Liver (tissue), 8 donors: ENCODE measurements at regions not wholly inside any gene's neighbourhood (a gene's known extent, or its start where the extent isn't known, plus 50 kb on each side); places are given as distances from the start of the nearest gene placed in this dataset.

Experiments used
- DNase-seq: peaks from one replicate; pipeline ENCODE4 v3.0.0-alpha.2; 2017; ENCODE audit warnings: low spot score
- H3K27ac ChIP-seq, 2 donors: one replicate each; pipeline ENCODE4 v1.7.0; 2013; ENCODE audit warnings: inconsistent platforms in 2 of 2, low read length in 2 of 2, control low read depth in 1 of 2, low read depth in 1 of 2, mild to moderate bottlenecking in 1 of 2
- H3K27me3 ChIP-seq, 4 donors: one replicate each; pipeline versions ENCODE4 v1.6.1 to v1.7.0; 2013; ENCODE audit warnings: low read length in 3 of 4, inconsistent platforms in 1 of 4, mild to moderate bottlenecking in 1 of 4, moderate library complexity in 1 of 4; ENCODE audit not compliant: control insufficient read depth in 4 of 4, insufficient read depth in 4 of 4
- H3K36me3 ChIP-seq, 4 donors: one replicate each; pipeline versions ENCODE4 v1.6.1 to v1.7.0; 2013; ENCODE audit warnings: low read length in 3 of 4, mild to moderate bottlenecking in 3 of 4, low read depth in 1 of 4, moderate library complexity in 1 of 4; ENCODE audit not compliant: control insufficient read depth in 4 of 4, insufficient read depth in 3 of 4
- H3K4me1 ChIP-seq, 4 donors: one replicate each; pipeline versions ENCODE4 v1.6.1 to v1.7.0; 2013; ENCODE audit warnings: low read length in 3 of 4, mild to moderate bottlenecking in 3 of 4, moderate library complexity in 1 of 4; ENCODE audit not compliant: control insufficient read depth in 4 of 4, insufficient read depth in 4 of 4
- H3K4me3 ChIP-seq, 3 donors: one replicate each; pipeline versions ENCODE4 v1.6.1 to v1.7.0; 2013; ENCODE audit warnings: low read length in 3 of 3, control low read depth in 1 of 3, low read depth in 1 of 3, mild to moderate bottlenecking in 1 of 3
- H3K9ac ChIP-seq, 2 donors: one replicate each; pipeline ENCODE4 v1.7.0; 2013; ENCODE audit warnings: low read length in 2 of 2, mild to moderate bottlenecking in 2 of 2, moderate library complexity in 2 of 2, control low read depth in 1 of 2, low read depth in 1 of 2
- H3K9me3 ChIP-seq, 4 donors: one replicate each; pipeline versions ENCODE4 v1.6.1 to v1.7.0; 2013; ENCODE audit warnings: low read length in 3 of 4; ENCODE audit not compliant: control insufficient read depth in 4 of 4
- ATF3 ChIP-seq: IDR thresholded peaks from 2 replicates; pipeline ENCODE4 v1.6.1; 2016; ENCODE audit warnings: antibody characterized with exemption
- CTCF ChIP-seq: fragments of 150-350 bp; IDR thresholded peaks from 2 replicates; pipeline ENCODE4 v1.5.1; 2017; ENCODE audit warnings: improper control_type of control experiment, low read depth, low read length; ENCODE audit not compliant: missing input control
- EGR1 ChIP-seq, 2 donors: IDR thresholded peaks; 2 replicates each; pipeline ENCODE4 v1.6.1; 2016 to 2018; ENCODE audit warnings: antibody characterized with exemption in 2 of 2, low read depth in 2 of 2
- FOXA1 ChIP-seq: IDR thresholded peaks from 2 replicates; pipeline ENCODE4 v1.6.1; 2016; ENCODE audit warnings: antibody characterized with exemption
- FOXA2 ChIP-seq: IDR thresholded peaks from 2 replicates; pipeline ENCODE4 v1.6.1; 2016; ENCODE audit warnings: antibody characterized with exemption
- GABPA ChIP-seq, 2 donors: IDR thresholded peaks in 1 of 2; conservative IDR thresholded peaks in 1 of 2; 2 replicates each; pipeline ENCODE4 v1.6.1; 2016; ENCODE audit warnings: antibody characterized with exemption in 2 of 2, mild to moderate bottlenecking in 1 of 2, moderate library complexity in 1 of 2
- HNF4A ChIP-seq, 2 donors: conservative IDR thresholded peaks; 2 replicates each; pipeline ENCODE4 v1.6.1; 2016; ENCODE audit warnings: antibody characterized with exemption in 2 of 2, mild to moderate bottlenecking in 2 of 2
- HNF4G ChIP-seq: IDR thresholded peaks from 2 replicates; pipeline ENCODE4 v1.6.1; 2016; ENCODE audit warnings: antibody characterized with exemption
- JUND ChIP-seq, 2 donors: IDR thresholded peaks; 2 replicates each; pipeline ENCODE4 v1.6.1; 2016; ENCODE audit warnings: antibody characterized with exemption in 2 of 2
- MAX ChIP-seq: IDR thresholded peaks from 2 replicates; pipeline ENCODE4 v1.6.1; 2016; ENCODE audit warnings: antibody characterized with exemption
- NR2F2 ChIP-seq: IDR thresholded peaks from 2 replicates; pipeline ENCODE4 v1.6.1; 2016; ENCODE audit warnings: antibody characterized with exemption
- RAD21 ChIP-seq, 2 donors: IDR thresholded peaks; 2 replicates each; pipeline ENCODE4 v1.6.1; 2016; ENCODE audit warnings: antibody characterized with exemption in 2 of 2, mild to moderate bottlenecking in 2 of 2
- RXRA ChIP-seq, 2 donors: IDR thresholded peaks; 2 replicates each; pipeline ENCODE4 v1.6.1; 2017 to 2018; ENCODE audit warnings: antibody characterized with exemption in 2 of 2, mild to moderate bottlenecking in 1 of 2
- SP1 ChIP-seq: IDR thresholded peaks from 2 replicates; pipeline ENCODE4 v1.6.1; 2018; ENCODE audit warnings: antibody characterized with exemption, mild to moderate bottlenecking
- TAF1 ChIP-seq: conservative IDR thresholded peaks from 2 replicates; pipeline ENCODE4 v1.6.1; 2016; ENCODE audit warnings: antibody characterized with exemption, mild to moderate bottlenecking
- YY1 ChIP-seq: IDR thresholded peaks from 2 replicates; pipeline ENCODE4 v1.6.1; 2016; ENCODE audit warnings: antibody characterized with exemption, mild to moderate bottlenecking
- ZBTB33 ChIP-seq: IDR thresholded peaks from 2 replicates; pipeline ENCODE4 v1.6.1; 2016; ENCODE audit warnings: antibody characterized with exemption
- WGBS: extraction: QIAGEN DNeasy Blood & Tissue Kit; methylation state at CpG from one replicate; pipeline ENCODE4 v1.1.7; 2013; 5-methylcytosine and 5-hydroxymethylcytosine counted together
- TF ChIP-seq, protein P1 (sequence below): IDR thresholded peaks from 2 replicates; pipeline ENCODE4 v1.6.1; 2016; ENCODE audit warnings: antibody characterized with exemption, mild to moderate bottlenecking
- donor health status: healthy.
- donor health status: healthy.
- donor health status: healthy.
- donor health status: healthy.
- donor health status: healthy.

DNA sequence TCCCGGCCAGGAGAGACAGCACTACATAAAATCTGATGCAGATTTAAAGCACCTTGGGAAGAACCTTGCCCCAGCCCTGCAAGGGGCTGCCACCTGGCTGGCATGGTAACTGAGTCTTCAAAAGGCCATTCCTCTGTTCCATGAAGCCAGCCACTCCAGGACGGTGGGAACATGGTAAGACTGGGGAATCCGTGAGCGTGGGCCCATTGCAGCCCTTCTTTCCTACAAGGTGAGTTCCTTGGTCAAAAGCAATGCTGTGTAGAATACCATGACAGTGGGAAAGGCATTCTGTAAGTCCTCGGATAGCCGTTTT, 121.3 kb downstream of the SOX1 start (continued):
- no peak for TF ChIP-seq ATF3

DNA sequence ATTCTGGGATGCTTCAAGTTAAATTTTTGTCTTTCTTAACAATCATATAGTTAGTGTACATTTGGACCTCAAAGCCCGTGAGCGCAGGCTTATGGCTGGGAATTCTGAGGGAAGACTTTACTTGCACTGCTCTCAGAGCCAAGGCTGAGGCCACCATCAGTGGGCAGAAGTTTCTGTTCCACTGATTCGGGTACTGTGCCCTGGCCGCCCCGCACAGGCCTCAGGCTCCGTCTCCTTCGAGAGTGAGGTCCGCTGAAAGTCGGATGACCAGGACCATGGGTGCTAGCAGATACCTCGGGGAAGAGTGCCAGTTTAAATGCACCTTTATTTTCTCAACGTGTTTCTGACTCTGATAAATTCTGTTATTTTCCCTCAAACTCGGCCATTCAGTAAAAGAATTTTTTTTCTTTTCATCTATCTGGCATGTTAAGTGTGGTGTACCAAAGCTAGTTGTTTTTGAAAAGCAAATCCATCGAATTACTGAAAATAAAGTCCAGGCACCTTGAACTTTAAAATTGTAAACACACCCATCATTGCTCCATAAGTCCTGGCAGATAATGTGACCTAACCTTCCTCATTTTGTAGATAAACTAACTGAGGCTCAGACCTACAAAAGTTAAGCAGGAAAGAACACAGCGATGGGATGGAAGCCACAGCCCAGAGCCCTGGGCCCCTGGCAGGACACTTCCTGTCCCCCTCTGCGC, 126.7 kb downstream of the SOX1 start:
- peak overlapping the region in 2 of 3 donors; percentile 1 to 33 for H3K4me3 ChIP-seq
- H3K36me3 ChIP-seq: no peaks in the 10 kb centered on the region
- no peak overlapping the region for H3K9ac ChIP-seq
- WGBS: 47% methylated on average over 15 of the region's 15 CpGs
- peak overlapping the region; percentile 71 to 81 for H3K27ac ChIP-seq
- peaks cover 0 to 4% (median 2%) of the 10 kb centered on the region in 4 donors for H3K9me3 ChIP-seq
- H3K4me1 ChIP-seq: peaks cover 0 to 11% (median 4%) of the 10 kb centered on the region in 4 donors
- H3K27me3 ChIP-seq: no peaks in the 10 kb centered on the region
- no peak for DNase-seq
- TF ChIP-seq ATF3 (no peak), NR2F2 (no peak), TAF1 (no peak), CTCF (no peak), ZBTB33 (no peak), MAX (no peak), RAD21 (IDR thresholded peaks at IDR 0.05) (peak in 1 of 2 donors; percentile 57), FOXA1 (peak; percentile 27), HNF4A (conservative IDR thresholded peaks at IDR 0.05) (peak; percentile 51 to 92), JUND (IDR thresholded peaks at IDR 0.05) (peak in 1 of 2 donors; percentile 56), FOXA2 (peak; percentile 72), EGR1 (IDR thresholded peaks at IDR 0.05; ENCODE audit: low read depth in 2 of 2) (peak in 1 of 2 donors; percentile 58), SP1 (no peak), RXRA (IDR thresholded peaks at IDR 0.05) (peak in 1 of 2 donors; percentile 85), YY1 (peak; percentile 85), GABPA (IDR thresholded peaks at IDR 0.05 in 1 of 2, conservative IDR thresholded peaks at IDR 0.05 in 1 of 2) (no peak), HNF4G (no peak)
- TF ChIP-seq, protein P1, sequence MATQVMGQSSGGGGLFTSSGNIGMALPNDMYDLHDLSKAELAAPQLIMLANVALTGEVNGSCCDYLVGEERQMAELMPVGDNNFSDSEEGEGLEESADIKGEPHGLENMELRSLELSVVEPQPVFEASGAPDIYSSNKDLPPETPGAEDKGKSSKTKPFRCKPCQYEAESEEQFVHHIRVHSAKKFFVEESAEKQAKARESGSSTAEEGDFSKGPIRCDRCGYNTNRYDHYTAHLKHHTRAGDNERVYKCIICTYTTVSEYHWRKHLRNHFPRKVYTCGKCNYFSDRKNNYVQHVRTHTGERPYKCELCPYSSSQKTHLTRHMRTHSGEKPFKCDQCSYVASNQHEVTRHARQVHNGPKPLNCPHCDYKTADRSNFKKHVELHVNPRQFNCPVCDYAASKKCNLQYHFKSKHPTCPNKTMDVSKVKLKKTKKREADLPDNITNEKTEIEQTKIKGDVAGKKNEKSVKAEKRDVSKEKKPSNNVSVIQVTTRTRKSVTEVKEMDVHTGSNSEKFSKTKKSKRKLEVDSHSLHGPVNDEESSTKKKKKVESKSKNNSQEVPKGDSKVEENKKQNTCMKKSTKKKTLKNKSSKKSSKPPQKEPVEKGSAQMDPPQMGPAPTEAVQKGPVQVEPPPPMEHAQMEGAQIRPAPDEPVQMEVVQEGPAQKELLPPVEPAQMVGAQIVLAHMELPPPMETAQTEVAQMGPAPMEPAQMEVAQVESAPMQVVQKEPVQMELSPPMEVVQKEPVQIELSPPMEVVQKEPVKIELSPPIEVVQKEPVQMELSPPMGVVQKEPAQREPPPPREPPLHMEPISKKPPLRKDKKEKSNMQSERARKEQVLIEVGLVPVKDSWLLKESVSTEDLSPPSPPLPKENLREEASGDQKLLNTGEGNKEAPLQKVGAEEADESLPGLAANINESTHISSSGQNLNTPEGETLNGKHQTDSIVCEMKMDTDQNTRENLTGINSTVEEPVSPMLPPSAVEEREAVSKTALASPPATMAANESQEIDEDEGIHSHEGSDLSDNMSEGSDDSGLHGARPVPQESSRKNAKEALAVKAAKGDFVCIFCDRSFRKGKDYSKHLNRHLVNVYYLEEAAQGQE: peak; percentile 91
